Mucosa of descending colon (tissue), 3 donors: ENCODE measurements at regions not wholly inside any gene's neighbourhood (a gene's known extent, or its start where the extent isn't known, plus 50 kb on each side); places are given as distances from the start of the nearest gene placed in this dataset.

Source experiments
- ATAC-seq: fragments of 200-7000 bp; cut with Tn5 transposase; one replicate; pipeline ENCODE4 v1.9.1; 2020; ENCODE audit warnings: mild to moderate bottlenecking, moderate library complexity
- DNase-seq, 3 donors: peaks; one replicate each; pipeline ENCODE4 v3.0.0-alpha.2; 2020
- H3K36me3 ChIP-seq: fragments of 200-600 bp; one replicate; pipeline ENCODE4 v1.8.0; 2021; ENCODE audit warnings: low read depth, mild to moderate bottlenecking
- H3K4me1 ChIP-seq: fragments of 200-600 bp; one replicate; pipeline ENCODE4 v1.8.0; 2021; ENCODE audit warnings: low read depth, mild to moderate bottlenecking
- H3K4me3 ChIP-seq: fragments of 200-600 bp; one replicate; pipeline ENCODE4 v1.8.0; 2021; ENCODE audit warnings: mild to moderate bottlenecking
- H3K9me3 ChIP-seq: fragments of 200-600 bp; one replicate; pipeline ENCODE4 v1.8.0; 2021; ENCODE audit warnings: mild to moderate bottlenecking
- CTCF ChIP-seq: fragments of 200-600 bp; IDR thresholded peaks from one replicate; pipeline ENCODE4 v1.8.0; 2022; ENCODE audit warnings: antibody characterized with exemption, mild to moderate bottlenecking
- intact Hi-C, 2 donors: fragments of 100-400 bp; cut with DNase I in 1 of 2; cut with micrococcal nuclease in 1 of 2; formaldehyde crosslinking; loops; one replicate each; pipeline versions ENCODE4 v1.11.0 to v1.11.1; 2022; cut with DNase I, micrococcal nuclease
- donor health status: DM: no; HTN: no; CAD: no; lungs with moderate emphysema.
- donor health status: DM: no; HTN: no; CAD: no.
- donor health status: DM: no; HTN: yes; CAD: no.

GRCh38 chr10:133010095-133010842, 67.9 kb upstream of the CFAP46 start:
- Histone ChIP-seq H3K4me3 (no peak overlapping the region), H3K4me1 (peaks cover 8% of the 10 kb centered on the region), H3K9me3 (no peaks in the 10 kb centered on the region), H3K36me3 (no peaks in the 10 kb centered on the region)
- no peak for TF ChIP-seq CTCF
- no peak for ATAC-seq
- DNase-seq = no peak
- intact Hi-C loops = no loop called here

GRCh38 chr10:133009218-133009950, 67.0 kb upstream of the CFAP46 start:
- DNase-seq = peak; percentile 85 to 91 (median 86)
- H3K9me3 ChIP-seq = no peaks in the 10 kb centered on the region
- TF ChIP-seq CTCF = no peak
- H3K36me3 ChIP-seq = no peaks in the 10 kb centered on the region
- H3K4me1 ChIP-seq = peaks cover 8% of the 10 kb centered on the region
- intact Hi-C loops = no loop called here
- H3K4me3 ChIP-seq = no peak overlapping the region
- ATAC-seq = peak; percentile 94

- no peaks in the 10 kb centered on the region for H3K9me3 ChIP-seq
- no peak overlapping the region for H3K4me3 ChIP-seq
- TF ChIP-seq CTCF = no peak
- H3K36me3 ChIP-seq = no peaks in the 10 kb centered on the region
- no peak for ATAC-seq
- peak in 1 of 3 donors; percentile 38 for DNase-seq
- intact Hi-C loops = no loop called here
- H3K4me1 ChIP-seq = peaks cover 8% of the 10 kb centered on the region
These were observed 66.4 kb upstream of the CFAP46 start for GRCh38 chr10:133008736-133009135.

- H3K36me3 ChIP-seq = no peaks in the 10 kb centered on the region
- H3K9me3 ChIP-seq = no peaks in the 10 kb centered on the region
- H3K4me3 ChIP-seq = no peak overlapping the region
- DNase-seq = no peak
- no peak for ATAC-seq
- intact Hi-C loops = no loop called here
- TF ChIP-seq CTCF = no peak
- H3K4me1 ChIP-seq = peaks cover 8% of the 10 kb centered on the region
These were observed 65.8 kb upstream of the CFAP46 start for GRCh38 chr10:133008196-133008595.

GRCh38 chr10:133007360-133007858, 65.0 kb upstream of the CFAP46 start:
- Histone ChIP-seq H3K4me1 (peaks cover 8% of the 10 kb centered on the region), H3K4me3 (no peak overlapping the region), H3K9me3 (no peaks in the 10 kb centered on the region), H3K36me3 (no peaks in the 10 kb centered on the region)
- no peak for TF ChIP-seq CTCF
- intact Hi-C loops = no loop called here
- ATAC-seq (no peak), DNase-seq (peak in 1 of 3 donors; percentile 38)
